ENCODE measurements at regions not wholly inside any gene's neighbourhood (a gene's known extent, or its start where the extent isn't known, plus 50 kb on each side); places are given as distances from the start of the nearest gene placed in this dataset.
"Not testable (repeated sequence)": the region's sequence is repeated elsewhere in the genome, so short reads cannot be mapped to it uniquely, and the experiment has no call there.

- WGBS, 3 donors: 93 to 95% (median 94%) methylated on average over 2 of the region's 2 CpGs
- not testable (repeated sequence) for FAIRE-seq
Observed at GRCh38 chr3:48101301-48101650, 85.1 kb upstream of the MAP4 start.

GRCh38 chr3:48092270-48092669, 76.1 kb upstream of the MAP4 start:
- no peak for FAIRE-seq
- Histone ChIP-seq H3K9me3 (ENCODE audit: control insufficient read depth in 2 of 2, insufficient read depth in 1 of 2, low read depth in 1 of 2, low read length in 1 of 2) (no peaks in the 10 kb centered on the region), H3K4me1 (ENCODE audit: control insufficient read depth in 3 of 3, insufficient read depth in 2 of 3, low read depth in 1 of 3, low read length in 2 of 3) (peaks cover 0 to 7% (median 5%) of the 10 kb centered on the region in 3 donors), H3K36me3 (ENCODE audit: control insufficient read depth in 3 of 3, insufficient read depth in 2 of 3, low read depth in 1 of 3, low read length in 3 of 3) (no peaks in the 10 kb centered on the region), H3K27me3 (ENCODE audit: control insufficient read depth in 3 of 3, insufficient read depth in 3 of 3, low read length in 3 of 3) (no peaks in the 10 kb centered on the region), H3K27ac (ENCODE audit: low read depth in 1 of 3, low read length in 2 of 3) (no peak overlapping the region), H3K4me3 (ENCODE audit: low read depth in 1 of 3, low read length in 3 of 3) (no peak overlapping the region)
- DNase-seq: no peak
- WGBS, 3 donors: 42 to 48% (median 45%) methylated on average over 2 of the region's 2 CpGs

More at GRCh38 chr3:48101301-48101650, 85.1 kb upstream of the MAP4 start:
- not testable (repeated sequence) for H3K27ac ChIP-seq (ENCODE audit: low read depth in 1 of 3, low read length in 2 of 3); H3K4me1 ChIP-seq (ENCODE audit: control insufficient read depth in 3 of 3, insufficient read depth in 2 of 3, low read depth in 1 of 3, low read length in 2 of 3); H3K9me3 ChIP-seq (ENCODE audit: control insufficient read depth in 2 of 2, insufficient read depth in 1 of 2, low read depth in 1 of 2, low read length in 1 of 2); H3K36me3 ChIP-seq (ENCODE audit: control insufficient read depth in 3 of 3, insufficient read depth in 2 of 3, low read depth in 1 of 3, low read length in 3 of 3); DNase-seq; H3K4me3 ChIP-seq (ENCODE audit: low read depth in 1 of 3, low read length in 3 of 3); H3K27me3 ChIP-seq (ENCODE audit: control insufficient read depth in 3 of 3, insufficient read depth in 3 of 3, low read length in 3 of 3)

- Histone ChIP-seq H3K4me1 (ENCODE audit: control insufficient read depth in 3 of 3, insufficient read depth in 2 of 3, low read depth in 1 of 3, low read length in 2 of 3) (peaks cover 0 to 16% (median 10%) of the 10 kb centered on the region in 3 donors), H3K27ac (ENCODE audit: low read depth in 1 of 3, low read length in 2 of 3) (no peak overlapping the region), H3K4me3 (ENCODE audit: low read depth in 1 of 3, low read length in 3 of 3) (no peak overlapping the region), H3K27me3 (ENCODE audit: control insufficient read depth in 3 of 3, insufficient read depth in 3 of 3, low read length in 3 of 3) (no peaks in the 10 kb centered on the region), H3K36me3 (ENCODE audit: control insufficient read depth in 3 of 3, insufficient read depth in 2 of 3, low read depth in 1 of 3, low read length in 3 of 3) (peaks cover 0 to 7% (median 0%) of the 10 kb centered on the region in 3 donors), H3K9me3 (ENCODE audit: control insufficient read depth in 2 of 2, insufficient read depth in 1 of 2, low read depth in 1 of 2, low read length in 1 of 2) (no peaks in the 10 kb centered on the region)
- 92 to 95% (median 92%) methylated on average over 19 of the region's 19 CpGs for WGBS, 3 donors
- FAIRE-seq (no peak), DNase-seq (no peak)
Observed at GRCh38 chr3:48090166-48090939, 74.1 kb upstream of the MAP4 start.

- whole genome bisulfite sequencing, 3 donors: 0 to 1% (median 0%) methylated on average over 49 to 79 of the region's 79 CpGs
Observed at GRCh38 chr3:48088749-48089466, 72.7 kb upstream of the MAP4 start.

GRCh38 chr3:48088056-48088748, 72.0 kb upstream of the MAP4 start:
- DNase-seq (peak; percentile 37 to 68), FAIRE-seq (no peak)
- 0 to 1% (median 0%) methylated on average over 36 to 40 of the region's 40 CpGs for WGBS, 3 donors
- H3K9me3 ChIP-seq (ENCODE audit: control insufficient read depth in 2 of 2, insufficient read depth in 1 of 2, low read depth in 1 of 2, low read length in 1 of 2): no peaks in the 10 kb centered on the region
- H3K4me3 ChIP-seq (ENCODE audit: low read depth in 1 of 3, low read length in 3 of 3): peak overlapping the region; percentile 77 to 100 (median 84)
- H3K36me3 ChIP-seq (ENCODE audit: control insufficient read depth in 3 of 3, insufficient read depth in 2 of 3, low read depth in 1 of 3, low read length in 3 of 3): peaks cover 0 to 14% (median 0%) of the 10 kb centered on the region in 3 donors
- peaks cover 0 to 16% (median 10%) of the 10 kb centered on the region in 3 donors for H3K4me1 ChIP-seq (ENCODE audit: control insufficient read depth in 3 of 3, insufficient read depth in 2 of 3, low read depth in 1 of 3, low read length in 2 of 3)
- H3K27me3 ChIP-seq (ENCODE audit: control insufficient read depth in 3 of 3, insufficient read depth in 3 of 3, low read length in 3 of 3): no peaks in the 10 kb centered on the region
- H3K27ac ChIP-seq (ENCODE audit: low read depth in 1 of 3, low read length in 2 of 3): peak overlapping the region; percentile 76 to 100 (median 100)

More at GRCh38 chr3:48088749-48089466, 72.7 kb upstream of the MAP4 start:
- Histone ChIP-seq H3K4me3 (ENCODE audit: low read depth in 1 of 3, low read length in 3 of 3) (peak overlapping the region; percentile 77 to 100 (median 84)), H3K36me3 (ENCODE audit: control insufficient read depth in 3 of 3, insufficient read depth in 2 of 3, low read depth in 1 of 3, low read length in 3 of 3) (peaks cover 0 to 9% (median 0%) of the 10 kb centered on the region in 3 donors), H3K27ac (ENCODE audit: low read depth in 1 of 3, low read length in 2 of 3) (peak overlapping the region; percentile 90 to 100 (median 100)), H3K27me3 (ENCODE audit: control insufficient read depth in 3 of 3, insufficient read depth in 3 of 3, low read length in 3 of 3) (no peaks in the 10 kb centered on the region), H3K4me1 (ENCODE audit: control insufficient read depth in 3 of 3, insufficient read depth in 2 of 3, low read depth in 1 of 3, low read length in 2 of 3) (peaks cover 0 to 16% (median 10%) of the 10 kb centered on the region in 3 donors), H3K9me3 (ENCODE audit: control insufficient read depth in 2 of 2, insufficient read depth in 1 of 2, low read depth in 1 of 2, low read length in 1 of 2) (no peaks in the 10 kb centered on the region)
- DNase-seq: peak; percentile 97 to 99
- no peak for FAIRE-seq

GRCh38 chr3:48086705-48087104, 70.5 kb upstream of the MAP4 start:
- H3K4me3 ChIP-seq (ENCODE audit: low read depth in 1 of 3, low read length in 3 of 3): peak overlapping the region in 1 of 3 donors; percentile 84
- no peak for DNase-seq
- H3K27ac ChIP-seq (ENCODE audit: low read depth in 1 of 3, low read length in 2 of 3): peak overlapping the region in 2 of 3 donors; percentile 100
- H3K36me3 ChIP-seq (ENCODE audit: control insufficient read depth in 3 of 3, insufficient read depth in 2 of 3, low read depth in 1 of 3, low read length in 3 of 3): peaks cover 0 to 14% (median 0%) of the 10 kb centered on the region in 3 donors
- peaks cover 2 to 19% (median 13%) of the 10 kb centered on the region in 3 donors for H3K4me1 ChIP-seq (ENCODE audit: control insufficient read depth in 3 of 3, insufficient read depth in 2 of 3, low read depth in 1 of 3, low read length in 2 of 3)
- H3K9me3 ChIP-seq (ENCODE audit: control insufficient read depth in 2 of 2, insufficient read depth in 1 of 2, low read depth in 1 of 2, low read length in 1 of 2): no peaks in the 10 kb centered on the region
- no peaks in the 10 kb centered on the region for H3K27me3 ChIP-seq (ENCODE audit: control insufficient read depth in 3 of 3, insufficient read depth in 3 of 3, low read length in 3 of 3)
- FAIRE-seq: no peak

- H3K36me3 ChIP-seq (ENCODE audit: control insufficient read depth in 3 of 3, insufficient read depth in 2 of 3, low read depth in 1 of 3, low read length in 3 of 3): peaks cover 0 to 17% (median 0%) of the 10 kb centered on the region in 3 donors
- H3K4me3 ChIP-seq (ENCODE audit: low read depth in 1 of 3, low read length in 3 of 3): no peak overlapping the region
- H3K27ac ChIP-seq (ENCODE audit: low read depth in 1 of 3, low read length in 2 of 3): peak overlapping the region in 1 of 3 donors; percentile 36
- no peaks in the 10 kb centered on the region for H3K9me3 ChIP-seq (ENCODE audit: control insufficient read depth in 2 of 2, insufficient read depth in 1 of 2, low read depth in 1 of 2, low read length in 1 of 2)
- FAIRE-seq: no peak
- no peak for DNase-seq
- peaks cover 2 to 19% (median 13%) of the 10 kb centered on the region in 3 donors for H3K4me1 ChIP-seq (ENCODE audit: control insufficient read depth in 3 of 3, insufficient read depth in 2 of 3, low read depth in 1 of 3, low read length in 2 of 3)
- no peaks in the 10 kb centered on the region for H3K27me3 ChIP-seq (ENCODE audit: control insufficient read depth in 3 of 3, insufficient read depth in 3 of 3, low read length in 3 of 3)
- 65 to 95% (median 76%) methylated on average over 1 of the region's 1 CpG for WGBS, 3 donors
Observed at GRCh38 chr3:48084929-48085328, 68.7 kb upstream of the MAP4 start.

GRCh38 chr3:48084170-48084569, 68.0 kb upstream of the MAP4 start:
- Histone ChIP-seq H3K36me3 (ENCODE audit: control insufficient read depth in 3 of 3, insufficient read depth in 2 of 3, low read depth in 1 of 3, low read length in 3 of 3) (peaks cover 0 to 17% (median 0%) of the 10 kb centered on the region in 3 donors), H3K27me3 (ENCODE audit: control insufficient read depth in 3 of 3, insufficient read depth in 3 of 3, low read length in 3 of 3) (no peaks in the 10 kb centered on the region), H3K27ac (ENCODE audit: low read depth in 1 of 3, low read length in 2 of 3) (no peak overlapping the region), H3K4me3 (ENCODE audit: low read depth in 1 of 3, low read length in 3 of 3) (no peak overlapping the region), H3K9me3 (ENCODE audit: control insufficient read depth in 2 of 2, insufficient read depth in 1 of 2, low read depth in 1 of 2, low read length in 1 of 2) (no peaks in the 10 kb centered on the region), H3K4me1 (ENCODE audit: control insufficient read depth in 3 of 3, insufficient read depth in 2 of 3, low read depth in 1 of 3, low read length in 2 of 3) (peaks cover 2 to 13% (median 9%) of the 10 kb centered on the region in 3 donors)
- 69 to 86% (median 79%) methylated on average over 2 of the region's 2 CpGs for WGBS, 3 donors
- FAIRE-seq (no peak), DNase-seq (no peak)

Data from small intestine (tissue), 7 donors.